ENCODE measurements at regions not wholly inside any gene's neighbourhood (a gene's known extent, or its start where the extent isn't known, plus 50 kb on each side); places are given as distances from the start of the nearest gene placed in this dataset.

DNA sequence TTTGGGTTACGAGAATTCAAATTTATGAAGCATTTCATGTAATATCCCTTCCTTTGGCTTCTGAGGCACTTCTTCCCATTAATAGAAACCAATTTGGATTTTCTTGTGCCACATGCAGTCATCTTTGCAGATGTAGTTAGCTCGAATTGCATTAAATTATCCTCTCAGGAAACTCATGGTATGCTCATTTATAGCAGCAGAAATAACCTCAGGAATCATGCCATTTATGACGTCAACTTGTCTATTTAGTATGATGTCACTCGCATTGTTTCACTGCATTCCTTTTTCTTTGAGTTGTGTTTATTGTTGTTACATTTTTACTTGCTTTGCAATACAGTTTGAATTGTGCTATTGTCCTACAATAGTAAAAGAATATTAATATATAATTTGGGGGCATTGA lies 163.8 kb downstream of the RBM43 start:
- Histone ChIP-seq H3K9me3 (ENCODE audit: insufficient read depth, low read depth) (no peaks in the 10 kb centered on the region), H4K20me1 (ENCODE audit: insufficient read depth) (no peaks in the 10 kb centered on the region), H2AFZ (no peak overlapping the region), H3K9me2 (ENCODE audit: insufficient read depth) (no peaks in the 10 kb centered on the region), H3K79me2 (ENCODE audit: low read depth) (no peaks in the 10 kb centered on the region), H3K4me3 (no peak overlapping the region), H3K36me3 (ENCODE audit: low read depth) (no peaks in the 10 kb centered on the region), H3K4me1 (replicated peaks; ENCODE audit: insufficient read depth) (no peaks in the 10 kb centered on the region), H3K4me2 (no peak overlapping the region), H3F3A (ENCODE audit: insufficient read depth, low read depth) (no peaks in the 10 kb centered on the region), H3K27me3 (ENCODE audit: insufficient read depth, low read depth) (no peaks in the 10 kb centered on the region), H3K27ac (no peak overlapping the region)
- CTCF ChIA-PET = no interaction called here
- DNase-seq = no peak
- TF ChIP-seq, protein P1, sequence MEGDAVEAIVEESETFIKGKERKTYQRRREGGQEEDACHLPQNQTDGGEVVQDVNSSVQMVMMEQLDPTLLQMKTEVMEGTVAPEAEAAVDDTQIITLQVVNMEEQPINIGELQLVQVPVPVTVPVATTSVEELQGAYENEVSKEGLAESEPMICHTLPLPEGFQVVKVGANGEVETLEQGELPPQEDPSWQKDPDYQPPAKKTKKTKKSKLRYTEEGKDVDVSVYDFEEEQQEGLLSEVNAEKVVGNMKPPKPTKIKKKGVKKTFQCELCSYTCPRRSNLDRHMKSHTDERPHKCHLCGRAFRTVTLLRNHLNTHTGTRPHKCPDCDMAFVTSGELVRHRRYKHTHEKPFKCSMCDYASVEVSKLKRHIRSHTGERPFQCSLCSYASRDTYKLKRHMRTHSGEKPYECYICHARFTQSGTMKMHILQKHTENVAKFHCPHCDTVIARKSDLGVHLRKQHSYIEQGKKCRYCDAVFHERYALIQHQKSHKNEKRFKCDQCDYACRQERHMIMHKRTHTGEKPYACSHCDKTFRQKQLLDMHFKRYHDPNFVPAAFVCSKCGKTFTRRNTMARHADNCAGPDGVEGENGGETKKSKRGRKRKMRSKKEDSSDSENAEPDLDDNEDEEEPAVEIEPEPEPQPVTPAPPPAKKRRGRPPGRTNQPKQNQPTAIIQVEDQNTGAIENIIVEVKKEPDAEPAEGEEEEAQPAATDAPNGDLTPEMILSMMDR (conservative IDR thresholded peaks at IDR 0.05) = no peak
- no peak for TF ChIP-seq EZH2 (IDR thresholded peaks at IDR 0.05; ENCODE audit: low read depth)
- intact Hi-C loops (cut with micrococcal nuclease; ENCODE audit: unreplicated experiment) = no loop called here
- no TSS peak for BruUV-seq (replicated peaks)
- POLR2A ChIA-PET (ENCODE audit: unreplicated experiment) = no interaction called here

DNA sequence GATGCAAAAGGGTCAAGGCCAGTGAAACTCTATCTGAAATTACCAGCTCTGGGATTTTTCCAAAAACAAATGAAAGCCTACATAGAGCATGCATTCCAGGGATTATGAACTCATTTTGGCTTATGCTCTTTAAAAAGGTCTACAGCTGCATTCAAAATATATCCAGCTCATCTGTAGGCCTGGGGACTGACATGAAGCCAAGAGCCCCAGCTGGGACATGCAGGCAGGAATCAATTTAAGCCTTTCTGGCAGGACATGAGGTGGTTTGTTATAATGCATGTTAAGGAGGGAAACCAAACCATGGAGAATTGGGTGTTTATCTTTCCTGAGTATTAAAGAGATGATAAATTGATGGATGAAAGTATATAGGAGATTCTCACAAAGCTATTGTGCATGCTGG lies 164.5 kb downstream of the RBM43 start:
- H3K4me3 ChIP-seq = no peak overlapping the region
- no TSS peak for BruUV-seq (replicated peaks)
- no peaks in the 10 kb centered on the region for H3K79me2 ChIP-seq (ENCODE audit: low read depth)
- H3F3A ChIP-seq (ENCODE audit: insufficient read depth, low read depth) = no peaks in the 10 kb centered on the region
- intact Hi-C loops (cut with micrococcal nuclease; ENCODE audit: unreplicated experiment) = no loop called here
- no peaks in the 10 kb centered on the region for H3K4me1 ChIP-seq (replicated peaks; ENCODE audit: insufficient read depth)
- no peak overlapping the region for H2AFZ ChIP-seq
- H4K20me1 ChIP-seq (ENCODE audit: insufficient read depth) = no peaks in the 10 kb centered on the region
- H3K36me3 ChIP-seq (ENCODE audit: low read depth) = no peaks in the 10 kb centered on the region
- no peaks in the 10 kb centered on the region for H3K9me3 ChIP-seq (ENCODE audit: insufficient read depth, low read depth)
- TF ChIP-seq EZH2 (IDR thresholded peaks at IDR 0.05; ENCODE audit: low read depth) = no peak
- TF ChIP-seq, protein P1 (conservative IDR thresholded peaks at IDR 0.05) = no peak
- no peaks in the 10 kb centered on the region for H3K27me3 ChIP-seq (ENCODE audit: insufficient read depth, low read depth)
- ChIA-PET CTCF (no interaction called here), POLR2A (ENCODE audit: unreplicated experiment) (no interaction called here)
- no peaks in the 10 kb centered on the region for H3K9me2 ChIP-seq (ENCODE audit: insufficient read depth)
- H3K27ac ChIP-seq = no peak overlapping the region
- no peak for DNase-seq
- H3K4me2 ChIP-seq = no peak overlapping the region

DNA sequence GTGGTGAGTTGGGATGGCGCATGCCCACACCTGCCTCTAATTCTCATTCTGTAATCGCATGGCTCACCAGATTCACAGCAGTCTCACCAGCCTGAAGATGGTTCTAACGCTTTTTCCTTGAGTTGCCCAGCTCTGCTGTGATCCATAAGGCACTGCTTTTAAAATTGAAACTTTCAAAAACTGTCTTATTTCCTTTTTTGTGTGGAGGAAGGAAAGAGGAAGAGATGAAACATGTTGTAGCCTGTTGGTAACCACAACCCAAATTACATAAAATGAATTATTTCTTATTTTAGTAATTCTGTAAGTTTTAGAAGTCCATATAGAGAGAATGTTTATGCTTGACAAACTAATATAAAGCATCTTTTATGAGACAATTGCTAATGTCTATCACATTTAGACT lies 165.4 kb downstream of the RBM43 start:
- no peak overlapping the region for H3K4me2 ChIP-seq
- no peak overlapping the region for H3K27ac ChIP-seq
- ChIA-PET POLR2A (ENCODE audit: unreplicated experiment) (no interaction called here), CTCF (no interaction called here)
- no peaks in the 10 kb centered on the region for H3K36me3 ChIP-seq (ENCODE audit: low read depth)
- H4K20me1 ChIP-seq (ENCODE audit: insufficient read depth) = no peaks in the 10 kb centered on the region
- no peaks in the 10 kb centered on the region for H3K4me1 ChIP-seq (replicated peaks; ENCODE audit: insufficient read depth)
- no TSS peak for BruUV-seq (replicated peaks)
- H3K79me2 ChIP-seq (ENCODE audit: low read depth) = no peaks in the 10 kb centered on the region
- H3K9me2 ChIP-seq (ENCODE audit: insufficient read depth) = no peaks in the 10 kb centered on the region
- DNase-seq = no peak
- H2AFZ ChIP-seq = no peak overlapping the region
- H3K27me3 ChIP-seq (ENCODE audit: insufficient read depth, low read depth) = no peaks in the 10 kb centered on the region
- no peak overlapping the region for H3K4me3 ChIP-seq
- intact Hi-C loops (cut with micrococcal nuclease; ENCODE audit: unreplicated experiment) = no loop called here
- no peaks in the 10 kb centered on the region for H3K9me3 ChIP-seq (ENCODE audit: insufficient read depth, low read depth)
- TF ChIP-seq, protein P1 (conservative IDR thresholded peaks at IDR 0.05) = no peak
- TF ChIP-seq EZH2 (IDR thresholded peaks at IDR 0.05; ENCODE audit: low read depth) = no peak
- H3F3A ChIP-seq (ENCODE audit: insufficient read depth, low read depth) = no peaks in the 10 kb centered on the region

All from PC-9 (cell line).